LNCaP clone FGC (cell line): ENCODE measurements at regions not wholly inside any gene's neighbourhood (a gene's known extent, or its start where the extent isn't known, plus 50 kb on each side); places are given as distances from the start of the nearest gene placed in this dataset.

Source experiments
- DNase-seq: peaks from one replicate; pipeline ENCODE4 v3.0.0-alpha.2; 2011; ENCODE audit warnings: low read depth
- H3K4me3 ChIP-seq: 2 replicates; pipeline ENCODE4 v1.5.1; 2011; ENCODE audit warnings: mild to moderate bottlenecking, low read depth, low read length, control low read depth
- TF ChIP-seq, protein P1 (sequence below): IDR thresholded peaks from 2 replicates; pipeline ENCODE4 v1.5.1; 2012; ENCODE audit warnings: mild to moderate bottlenecking; ENCODE audit not compliant: control insufficient read depth, insufficient read depth; ENCODE audit errors: extremely low read depth

DNA sequence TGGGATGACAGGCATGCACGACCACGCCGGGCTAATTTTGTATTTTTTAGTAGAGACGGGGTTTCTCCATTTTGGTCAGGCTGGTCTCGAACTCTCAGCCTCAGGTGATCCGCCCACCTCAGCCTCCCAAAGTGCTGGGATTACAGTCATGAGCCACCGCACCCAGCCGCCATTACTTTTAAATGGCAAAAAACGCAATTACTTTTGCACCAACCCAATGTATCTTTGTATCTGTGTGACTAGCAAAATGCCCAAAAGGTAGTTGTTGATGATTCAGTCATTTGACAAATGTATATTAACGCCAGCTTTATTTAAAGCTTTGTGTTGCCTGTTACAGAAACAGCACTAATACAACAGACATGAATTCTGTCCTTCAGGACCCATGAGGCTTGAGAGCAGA lies 216.9 kb upstream of the FMN2 start:
- no peak for DNase-seq
- no peak overlapping the region for H3K4me3 ChIP-seq
- TF ChIP-seq, protein P1, sequence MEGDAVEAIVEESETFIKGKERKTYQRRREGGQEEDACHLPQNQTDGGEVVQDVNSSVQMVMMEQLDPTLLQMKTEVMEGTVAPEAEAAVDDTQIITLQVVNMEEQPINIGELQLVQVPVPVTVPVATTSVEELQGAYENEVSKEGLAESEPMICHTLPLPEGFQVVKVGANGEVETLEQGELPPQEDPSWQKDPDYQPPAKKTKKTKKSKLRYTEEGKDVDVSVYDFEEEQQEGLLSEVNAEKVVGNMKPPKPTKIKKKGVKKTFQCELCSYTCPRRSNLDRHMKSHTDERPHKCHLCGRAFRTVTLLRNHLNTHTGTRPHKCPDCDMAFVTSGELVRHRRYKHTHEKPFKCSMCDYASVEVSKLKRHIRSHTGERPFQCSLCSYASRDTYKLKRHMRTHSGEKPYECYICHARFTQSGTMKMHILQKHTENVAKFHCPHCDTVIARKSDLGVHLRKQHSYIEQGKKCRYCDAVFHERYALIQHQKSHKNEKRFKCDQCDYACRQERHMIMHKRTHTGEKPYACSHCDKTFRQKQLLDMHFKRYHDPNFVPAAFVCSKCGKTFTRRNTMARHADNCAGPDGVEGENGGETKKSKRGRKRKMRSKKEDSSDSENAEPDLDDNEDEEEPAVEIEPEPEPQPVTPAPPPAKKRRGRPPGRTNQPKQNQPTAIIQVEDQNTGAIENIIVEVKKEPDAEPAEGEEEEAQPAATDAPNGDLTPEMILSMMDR: no peak

DNA sequence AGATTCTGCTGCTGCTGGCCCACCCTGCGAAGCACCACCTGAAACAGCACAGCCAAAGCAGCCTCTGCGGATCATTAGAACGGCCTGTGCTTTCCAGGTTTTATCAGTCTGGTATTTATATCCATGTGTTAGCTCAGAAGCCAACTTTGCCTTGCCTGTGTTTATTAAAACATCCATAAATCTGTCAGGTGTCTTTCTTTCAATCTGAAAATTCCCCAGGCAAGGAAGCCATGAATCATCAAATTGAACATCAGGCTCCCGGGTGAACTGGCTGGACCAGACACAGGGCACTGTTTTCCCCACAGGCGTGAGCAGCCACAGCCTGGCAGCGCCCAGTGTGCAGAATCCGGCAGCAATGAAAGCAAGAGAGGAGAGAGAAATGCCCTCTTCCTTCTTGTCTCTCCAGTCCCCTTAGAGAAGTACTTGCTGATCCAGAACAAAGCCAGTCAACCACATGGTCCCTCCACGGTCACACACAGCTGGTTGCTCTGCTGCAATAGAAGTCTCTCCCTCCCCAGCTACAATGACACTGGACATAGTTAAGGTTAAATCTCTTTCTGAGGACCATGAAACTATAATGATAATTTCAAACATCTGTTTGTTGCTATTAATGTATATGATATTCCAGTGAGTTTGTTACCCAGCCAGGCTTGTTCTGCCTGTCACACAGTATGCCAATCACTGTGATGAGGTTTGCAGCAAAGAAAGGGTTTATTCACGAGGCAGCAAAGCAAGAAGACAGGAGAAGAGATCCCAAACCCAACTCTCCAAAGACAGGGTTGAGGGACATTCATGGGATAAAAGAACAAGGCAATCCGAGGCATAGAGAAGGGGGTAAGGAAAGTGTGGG lies 212.1 kb upstream of the FMN2 start:
- no peak overlapping the region for H3K4me3 ChIP-seq
- peak; percentile 73 for DNase-seq
- TF ChIP-seq, protein P1: no peak

DNA sequence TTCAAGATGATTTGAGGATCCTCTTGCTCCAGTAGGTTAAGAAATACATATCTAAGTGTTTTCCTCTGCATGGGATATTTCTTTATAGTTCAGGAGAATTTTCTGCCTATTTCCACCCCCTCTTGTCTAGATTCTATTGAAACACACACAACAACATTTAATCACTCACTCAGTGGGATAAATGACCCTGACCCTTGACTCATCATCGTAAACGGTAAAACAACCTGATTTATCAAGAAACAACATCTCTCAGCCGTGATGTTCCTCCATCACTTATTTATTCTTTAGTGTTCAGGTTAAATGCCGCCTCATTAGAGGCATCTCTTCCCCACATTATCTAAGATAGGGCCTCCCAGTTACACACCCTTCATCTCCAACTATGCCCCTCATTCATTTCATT lies 208.7 kb upstream of the FMN2 start:
- no peak for DNase-seq
- TF ChIP-seq, protein P1: no peak

DNA sequence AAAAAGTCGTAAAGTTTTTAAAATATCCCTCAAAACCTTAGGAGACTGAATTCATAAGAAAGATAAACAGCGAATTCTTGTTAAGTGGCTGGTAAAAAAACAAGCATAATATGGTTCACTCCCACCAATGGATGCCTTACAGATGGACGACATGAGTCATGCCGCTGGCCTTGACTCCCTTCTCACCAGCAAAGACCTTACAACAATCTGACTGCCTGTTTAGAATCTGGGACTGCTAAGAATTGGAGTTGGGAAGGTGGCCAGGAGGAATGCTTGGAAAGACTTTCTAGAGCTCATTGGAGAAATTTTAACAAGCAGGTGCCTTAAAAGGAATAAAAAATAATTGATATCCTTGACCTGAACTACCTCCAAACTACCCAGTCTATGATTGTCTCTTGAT lies 206.9 kb upstream of the FMN2 start:
- no peak for DNase-seq
- no peak overlapping the region for H3K4me3 ChIP-seq
- TF ChIP-seq, protein P1: no peak

More for the DNA sequence above, 208.7 kb upstream of the FMN2 start:
- no peak overlapping the region for H3K4me3 ChIP-seq

DNA sequence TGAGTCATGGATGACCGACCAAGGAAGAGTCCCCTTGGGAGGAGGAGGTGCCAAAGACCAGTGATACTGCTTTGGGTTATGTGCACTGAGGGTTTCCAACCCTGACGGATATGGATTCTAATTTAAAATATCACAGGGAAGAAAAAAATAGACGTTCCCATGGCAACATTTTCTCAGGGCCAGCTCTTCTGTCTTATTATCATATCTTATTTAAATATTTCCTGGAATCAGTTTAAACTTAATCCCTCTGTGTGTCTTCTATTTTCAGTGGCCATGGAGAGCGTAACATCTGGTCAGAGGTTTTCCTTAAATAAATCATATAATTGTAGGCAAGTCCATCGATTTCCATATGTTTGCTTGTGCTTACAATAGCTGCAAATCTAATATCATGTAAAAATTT lies 205.4 kb upstream of the FMN2 start:
- TF ChIP-seq, protein P1: no peak
- no peak for DNase-seq
- no peak overlapping the region for H3K4me3 ChIP-seq

DNA sequence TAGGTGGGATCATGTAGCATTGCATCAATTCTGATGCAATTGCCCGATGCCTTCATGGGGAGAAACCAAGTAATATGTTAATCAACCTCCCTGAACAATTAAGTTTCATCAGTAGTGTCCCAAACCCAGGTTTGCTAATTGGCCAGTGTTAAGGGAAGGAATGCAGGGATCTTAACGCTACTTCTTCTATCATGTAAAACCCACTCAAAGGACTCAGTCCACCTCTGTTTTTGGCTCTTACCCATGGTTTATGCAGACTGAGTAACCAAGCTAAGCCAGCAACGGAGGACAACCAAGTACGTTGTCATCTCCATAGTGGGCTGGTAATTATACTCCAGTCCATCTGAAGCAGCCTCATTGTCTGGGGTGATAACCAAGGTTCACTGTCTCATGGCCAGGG lies 203.0 kb upstream of the FMN2 start:
- TF ChIP-seq, protein P1: no peak
- no peak for DNase-seq
- no peak overlapping the region for H3K4me3 ChIP-seq

DNA sequence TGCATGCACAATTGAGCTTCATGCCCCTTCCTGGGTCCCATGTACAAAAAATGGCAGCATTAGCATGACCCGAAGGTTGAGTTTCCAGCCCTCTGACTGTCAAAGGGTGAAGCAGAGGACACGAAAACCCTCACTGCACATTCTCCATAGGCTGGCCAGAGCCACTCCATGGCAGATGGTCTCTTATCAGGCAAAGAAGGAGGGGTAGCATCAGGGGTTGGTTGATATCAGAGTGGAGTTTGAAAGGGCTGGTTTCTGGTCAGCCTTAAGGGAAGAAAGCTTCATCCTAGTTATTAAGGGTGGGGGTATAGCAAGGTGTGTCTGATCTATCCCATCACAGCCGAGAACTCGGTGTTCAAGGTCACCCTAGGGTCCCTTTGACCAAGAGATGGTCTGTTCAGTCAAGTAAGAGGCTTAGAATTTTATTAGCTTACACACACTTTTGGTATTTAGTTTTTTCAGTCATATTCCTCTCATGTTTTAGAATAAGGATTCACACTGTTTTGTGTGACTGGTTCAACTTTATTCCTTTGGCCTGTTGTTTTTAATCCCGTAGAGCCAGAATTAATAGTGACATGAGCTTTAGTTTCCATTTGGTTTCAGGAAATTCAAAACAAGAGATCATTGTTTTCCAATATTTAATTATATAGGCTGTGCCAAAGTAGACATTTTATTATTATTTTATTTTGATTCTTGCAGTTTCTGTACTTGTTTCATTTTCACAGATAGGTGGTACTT lies 199.9 kb upstream of the FMN2 start:
- no peak for DNase-seq
- no peak overlapping the region for H3K4me3 ChIP-seq
- TF ChIP-seq, protein P1: no peak
